SK-N-SH (cell line): ENCODE measurements at regions not wholly inside any gene's neighbourhood (a gene's known extent, or its start where the extent isn't known, plus 50 kb on each side); places are given as distances from the start of the nearest gene placed in this dataset.

ENCODE experiments used
- CTCF ChIA-PET: fragments of 300-600, 350-600 bp; formaldehyde crosslinking; extraction: SDS; loops from one replicate; lab custom pipeline; 2021; lab: Yijun Ruan, JAX
- POLR2A ChIA-PET: fragments of 350-600 bp; sonication (Branson Sonifier 250); formaldehyde crosslinking; extraction: SDS; loops from one replicate; lab custom pipeline; 2020; ENCODE audit warnings: antibody characterized with exemption, inconsistent platforms; lab: Yijun Ruan, JAX
- DNase-seq: peaks from one replicate; pipeline ENCODE4 v3.0.0; 2012
- H2AFZ ChIP-seq: fragments of 200-600 bp; sonication (generic); 2 replicates; pipeline ENCODE4 v1.8.1; 2016; ENCODE audit warnings: antibody characterized with exemption, mild to moderate bottlenecking, low read depth
- H3F3A ChIP-seq: fragments of 200-600 bp; sonication (generic); replicated peaks from 2 replicates; pipeline ENCODE3; 2016; ENCODE audit warnings: antibody characterized with exemption, mild to moderate bottlenecking; ENCODE audit not compliant: insufficient read depth
- H3K27ac ChIP-seq, 2 experiments: fragments of 200-500 bp in 1 of 2; fragments of 200-600 bp in 1 of 2; sonication (Bioruptor generic) in 1 of 2; sonication (generic), shearing (Covaris generic) in 1 of 2; 2 replicates each; pipeline versions ENCODE4 v1.5.1 to v1.6.1; 2014 to 2016; ENCODE audit warnings: low read depth in 2 of 2, inconsistent platforms in 1 of 2, low read length in 1 of 2, mild to moderate bottlenecking in 1 of 2, mixed read lengths in 1 of 2
- H3K27me3 ChIP-seq: fragments of 200-600 bp; sonication (generic), shearing (Covaris generic); 2 replicates; pipeline ENCODE4 v1.6.1; 2016; ENCODE audit warnings: mixed run types; ENCODE audit not compliant: insufficient read depth
- H3K36me3 ChIP-seq, 2 experiments: fragments of 200-500 bp in 1 of 2; fragments of 200-600 bp in 1 of 2; sonication (Bioruptor generic) in 1 of 2; sonication (generic) in 1 of 2; replicated peaks in 1 of 2; 2 replicates each; pipeline versions ENCODE3 to v1.5.1; 2014 to 2016; ENCODE audit warnings: low read length in 1 of 2, mild to moderate bottlenecking in 1 of 2; ENCODE audit not compliant: insufficient read depth in 2 of 2, control insufficient read depth in 1 of 2
- H3K4me1 ChIP-seq, 2 experiments: fragments of 200-500 bp in 1 of 2; fragments of 200-600 bp in 1 of 2; sonication (Bioruptor generic) in 1 of 2; sonication (generic), shearing (Covaris generic) in 1 of 2; 2 replicates each; pipeline versions ENCODE4 v1.5.1 to v1.6.1; 2014 to 2016; ENCODE audit warnings: low read depth in 1 of 2, low read length in 1 of 2, mixed run types in 1 of 2; ENCODE audit not compliant: insufficient read depth in 2 of 2, control insufficient read depth in 1 of 2
- H3K4me2 ChIP-seq: fragments of 200-600 bp; sonication (generic), shearing (Covaris generic); 2 replicates; pipeline ENCODE4 v1.6.1; 2017; ENCODE audit warnings: mixed run types
- H3K4me3 ChIP-seq, 2 experiments: fragments of 200-500 bp in 1 of 2; fragments of 200-600 bp in 1 of 2; sonication (Bioruptor generic) in 1 of 2; sonication (generic), shearing (Covaris generic) in 1 of 2; 2 replicates each; pipeline versions ENCODE4 v1.5.1 to v1.8.1; 2014 to 2016; ENCODE audit warnings: low read depth in 2 of 2, inconsistent platforms in 1 of 2, low read length in 1 of 2, mild to moderate bottlenecking in 1 of 2, mixed read lengths in 1 of 2, moderate library complexity in 1 of 2
- H3K79me2 ChIP-seq: fragments of 200-600 bp; sonication (generic); 2 replicates; pipeline ENCODE4 v1.8.1; 2017; ENCODE audit warnings: mild to moderate bottlenecking; ENCODE audit not compliant: insufficient read depth
- H3K9ac ChIP-seq: fragments of 200-600 bp; sonication (generic); 2 replicates; pipeline ENCODE4 v1.6.1; 2017; ENCODE audit warnings: mixed run types
- H3K9me2 ChIP-seq: fragments of 200-600 bp; sonication (generic); 2 replicates; pipeline ENCODE4 v1.6.1; 2017; ENCODE audit warnings: mixed run types
- H3K9me3 ChIP-seq: fragments of 200-600 bp; sonication (generic); 2 replicates; pipeline ENCODE4 v1.6.1; 2017; ENCODE audit warnings: mixed run types, mild to moderate bottlenecking, moderate library complexity
- H4K20me1 ChIP-seq: fragments of 200-600 bp; sonication (generic); 2 replicates; pipeline ENCODE4 v1.6.1; 2017; ENCODE audit warnings: mild to moderate bottlenecking, mixed run types; ENCODE audit not compliant: insufficient read depth
- CHD2 ChIP-seq: fragments of 150-350 bp; IDR thresholded peaks from 2 replicates; pipeline ENCODE4 v1.6.1; 2018; ENCODE audit warnings: low read length; ENCODE audit not compliant: partially characterized antibody
- FOSL2 ChIP-seq: IDR thresholded peaks from 2 replicates; pipeline ENCODE4 v1.4.0; 2012; ENCODE audit warnings: low read depth, mild to moderate bottlenecking, moderate library complexity, borderline replicate concordance
- FOXJ3 ChIP-seq: sonication (generic); formaldehyde crosslinking; IDR thresholded peaks from 2 replicates; pipeline ENCODE4 v1.5.1; 2020; ENCODE audit warnings: mild to moderate bottlenecking, missing genetic modification reagents
- FOXM1 ChIP-seq: IDR thresholded peaks from 2 replicates; pipeline ENCODE4 v1.4.0; 2012; ENCODE audit warnings: low read depth, mild to moderate bottlenecking
- GABPA ChIP-seq: IDR thresholded peaks from 2 replicates; pipeline ENCODE4 v1.4.0; 2012; ENCODE audit warnings: low read depth, mild to moderate bottlenecking
- GATA2 ChIP-seq: sonication (generic); formaldehyde crosslinking; IDR thresholded peaks from 2 replicates; pipeline ENCODE4 v1.5.0; 2020; ENCODE audit warnings: mild to moderate bottlenecking, missing genetic modification reagents
- NRF1 ChIP-seq: IDR thresholded peaks from 2 replicates; pipeline ENCODE4 v1.6.1; 2012; ENCODE audit warnings: low read depth, mild to moderate bottlenecking, low read length
- RAD21 ChIP-seq: IDR thresholded peaks from 2 replicates; pipeline ENCODE4 v1.6.1; 2012; ENCODE audit warnings: mild to moderate bottlenecking, low read length
- RCOR1 ChIP-seq: fragments of 150-350 bp; IDR thresholded peaks from 2 replicates; pipeline ENCODE4 v1.6.1; 2017; ENCODE audit warnings: antibody characterized with exemption, low read length
- RXRA ChIP-seq: IDR thresholded peaks from 2 replicates; pipeline ENCODE4 v1.4.0; 2012; ENCODE audit warnings: low read depth, mild to moderate bottlenecking, borderline replicate concordance
- SMC3 ChIP-seq: IDR thresholded peaks from 2 replicates; pipeline ENCODE4 v1.6.1; 2012; ENCODE audit warnings: low read depth, low read length, improper control_type of control experiment
- TEAD4 ChIP-seq: IDR thresholded peaks from 2 replicates; pipeline ENCODE4 v1.4.0; 2012; ENCODE audit warnings: mild to moderate bottlenecking, borderline replicate concordance; ENCODE audit not compliant: insufficient read depth
- WGBS: methylation state at CpG from one replicate; pipeline ENCODE4 v1.1.6; 2017; ENCODE audit warnings: low lambda C conversion rate; 5-methylcytosine and 5-hydroxymethylcytosine counted together
- TF ChIP-seq, protein P1 (sequence below): IDR thresholded peaks from 2 replicates; pipeline ENCODE4; 2012
- TF ChIP-seq, protein P2 (sequence below): IDR thresholded peaks from 2 replicates; pipeline ENCODE4 v1.4.0; 2012; ENCODE audit warnings: low read depth, borderline replicate concordance
- TF ChIP-seq, protein P3 (sequence below): fragments of 150-350 bp; IDR thresholded peaks from 2 replicates; pipeline ENCODE4 v1.6.1; 2016; ENCODE audit warnings: mild to moderate bottlenecking, low read depth, low read length
- TF ChIP-seq, protein P4 (sequence below): IDR thresholded peaks from 2 replicates; pipeline ENCODE4 v1.4.0; 2012; ENCODE audit warnings: low read depth
- TF ChIP-seq, protein P5 (sequence below): fragments of 200-600 bp; sonication (generic); IDR thresholded peaks from 2 replicates; pipeline ENCODE4 v1.6.1; 2017; ENCODE audit warnings: antibody characterized with exemption, mild to moderate bottlenecking, moderate library complexity

DNA sequence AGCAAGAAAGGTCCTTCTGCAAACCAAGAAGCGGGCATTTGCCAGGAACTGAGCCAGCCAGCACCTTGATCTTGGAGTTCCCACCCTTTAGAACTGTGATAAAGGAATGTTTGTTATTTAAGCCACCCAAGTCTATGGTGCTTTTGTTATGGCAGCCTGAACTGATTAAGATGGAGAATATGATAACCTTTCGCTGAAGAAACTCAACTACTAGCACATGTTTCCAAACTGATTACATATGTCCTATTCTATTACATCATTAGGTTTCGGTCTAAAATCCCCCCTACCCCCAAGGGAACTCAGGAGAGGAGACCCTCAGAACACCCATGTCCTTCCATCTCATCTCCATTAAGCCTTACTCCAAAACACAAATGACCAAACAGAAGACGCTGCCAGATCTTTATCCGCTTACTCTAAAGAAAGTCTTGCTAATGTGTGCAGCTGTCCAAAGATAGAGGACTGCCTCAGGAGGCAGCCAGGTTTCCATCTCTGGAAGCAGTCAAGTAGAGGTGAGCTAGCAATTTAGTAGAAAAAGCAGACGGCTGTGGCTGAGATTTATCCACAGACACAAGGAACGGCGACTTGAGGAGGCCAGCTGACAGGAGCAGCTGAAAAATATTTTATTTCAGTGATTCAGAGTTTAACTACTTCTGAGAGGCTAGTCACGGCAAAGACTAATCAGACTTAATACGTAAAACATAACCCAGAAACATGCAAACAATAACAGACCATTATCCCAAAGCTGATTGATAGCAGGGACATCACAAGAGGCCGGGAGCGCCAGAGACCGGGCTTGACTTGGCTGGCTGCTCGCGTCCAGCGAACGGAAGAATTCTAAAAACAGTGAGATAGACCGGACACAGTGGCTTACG lies 611.4 kb upstream of the CDH5 start (continued):
- no peak for TF ChIP-seq FOXM1
- TF ChIP-seq SMC3: no peak
- TF ChIP-seq TEAD4: no peak
- no peak for TF ChIP-seq RXRA
- TF ChIP-seq FOSL2: peak; percentile 26; the same call in 1 of the 2 replicates
- TF ChIP-seq, protein P1, sequence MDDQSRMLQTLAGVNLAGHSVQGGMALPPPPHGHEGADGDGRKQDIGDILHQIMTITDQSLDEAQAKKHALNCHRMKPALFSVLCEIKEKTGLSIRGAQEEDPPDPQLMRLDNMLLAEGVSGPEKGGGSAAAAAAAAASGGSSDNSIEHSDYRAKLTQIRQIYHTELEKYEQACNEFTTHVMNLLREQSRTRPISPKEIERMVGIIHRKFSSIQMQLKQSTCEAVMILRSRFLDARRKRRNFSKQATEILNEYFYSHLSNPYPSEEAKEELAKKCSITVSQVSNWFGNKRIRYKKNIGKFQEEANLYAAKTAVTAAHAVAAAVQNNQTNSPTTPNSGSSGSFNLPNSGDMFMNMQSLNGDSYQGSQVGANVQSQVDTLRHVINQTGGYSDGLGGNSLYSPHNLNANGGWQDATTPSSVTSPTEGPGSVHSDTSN: peak; percentile 84
- TF ChIP-seq, protein P2, sequence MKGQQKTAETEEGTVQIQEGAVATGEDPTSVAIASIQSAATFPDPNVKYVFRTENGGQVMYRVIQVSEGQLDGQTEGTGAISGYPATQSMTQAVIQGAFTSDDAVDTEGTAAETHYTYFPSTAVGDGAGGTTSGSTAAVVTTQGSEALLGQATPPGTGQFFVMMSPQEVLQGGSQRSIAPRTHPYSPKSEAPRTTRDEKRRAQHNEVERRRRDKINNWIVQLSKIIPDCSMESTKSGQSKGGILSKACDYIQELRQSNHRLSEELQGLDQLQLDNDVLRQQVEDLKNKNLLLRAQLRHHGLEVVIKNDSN: no peak
- no peak for TF ChIP-seq FOXJ3 (CRISPR knock-in tag)
- no peak; the same call in 1 of the 2 replicates for TF ChIP-seq RAD21
- TF ChIP-seq GABPA: no peak

DNA sequence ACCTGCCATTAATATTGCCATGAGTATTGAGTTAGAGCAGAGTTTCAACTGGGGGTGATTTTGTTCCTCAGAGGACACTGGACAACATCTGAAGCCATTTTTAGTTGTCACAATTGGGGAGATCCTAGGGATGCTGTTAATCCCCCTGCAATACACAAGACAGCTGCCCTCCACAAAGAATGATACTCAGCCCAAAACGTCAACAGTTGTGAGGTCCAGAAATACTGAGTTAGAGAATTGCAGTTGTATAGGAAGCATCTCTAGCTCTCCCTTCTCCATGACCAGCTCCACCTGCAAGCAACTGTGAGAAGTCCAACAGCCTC lies 614.0 kb upstream of the CDH5 start:
- no peaks in the 10 kb centered on the region for H3K36me3 ChIP-seq
- no CpG with 5 or more reads among the region's 1 CpG for WGBS
- CTCF ChIA-PET: interaction anchor here (1.3 kb wide), 1 partner anchor 13 kb away, joined by 3 read pairs; no protein-coding TSS in a partner anchor

More for the DNA sequence above, 614.0 kb upstream of the CDH5 start:
- H3K9me2 ChIP-seq: no peaks in the 10 kb centered on the region
- no peaks in the 10 kb centered on the region for H3F3A ChIP-seq
- TF ChIP-seq GATA2 (CRISPR knock-in tag): no peak
- TF ChIP-seq NRF1: no peak
- TF ChIP-seq, protein P2: no peak
- TF ChIP-seq, protein P3, sequence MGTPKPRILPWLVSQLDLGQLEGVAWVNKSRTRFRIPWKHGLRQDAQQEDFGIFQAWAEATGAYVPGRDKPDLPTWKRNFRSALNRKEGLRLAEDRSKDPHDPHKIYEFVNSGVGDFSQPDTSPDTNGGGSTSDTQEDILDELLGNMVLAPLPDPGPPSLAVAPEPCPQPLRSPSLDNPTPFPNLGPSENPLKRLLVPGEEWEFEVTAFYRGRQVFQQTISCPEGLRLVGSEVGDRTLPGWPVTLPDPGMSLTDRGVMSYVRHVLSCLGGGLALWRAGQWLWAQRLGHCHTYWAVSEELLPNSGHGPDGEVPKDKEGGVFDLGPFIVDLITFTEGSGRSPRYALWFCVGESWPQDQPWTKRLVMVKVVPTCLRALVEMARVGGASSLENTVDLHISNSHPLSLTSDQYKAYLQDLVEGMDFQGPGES: no peak
- TF ChIP-seq CHD2: no peak
- TF ChIP-seq, protein P4, sequence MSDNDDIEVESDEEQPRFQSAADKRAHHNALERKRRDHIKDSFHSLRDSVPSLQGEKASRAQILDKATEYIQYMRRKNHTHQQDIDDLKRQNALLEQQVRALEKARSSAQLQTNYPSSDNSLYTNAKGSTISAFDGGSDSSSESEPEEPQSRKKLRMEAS: no peak
- no peak for TF ChIP-seq TEAD4
- TF ChIP-seq, protein P5, sequence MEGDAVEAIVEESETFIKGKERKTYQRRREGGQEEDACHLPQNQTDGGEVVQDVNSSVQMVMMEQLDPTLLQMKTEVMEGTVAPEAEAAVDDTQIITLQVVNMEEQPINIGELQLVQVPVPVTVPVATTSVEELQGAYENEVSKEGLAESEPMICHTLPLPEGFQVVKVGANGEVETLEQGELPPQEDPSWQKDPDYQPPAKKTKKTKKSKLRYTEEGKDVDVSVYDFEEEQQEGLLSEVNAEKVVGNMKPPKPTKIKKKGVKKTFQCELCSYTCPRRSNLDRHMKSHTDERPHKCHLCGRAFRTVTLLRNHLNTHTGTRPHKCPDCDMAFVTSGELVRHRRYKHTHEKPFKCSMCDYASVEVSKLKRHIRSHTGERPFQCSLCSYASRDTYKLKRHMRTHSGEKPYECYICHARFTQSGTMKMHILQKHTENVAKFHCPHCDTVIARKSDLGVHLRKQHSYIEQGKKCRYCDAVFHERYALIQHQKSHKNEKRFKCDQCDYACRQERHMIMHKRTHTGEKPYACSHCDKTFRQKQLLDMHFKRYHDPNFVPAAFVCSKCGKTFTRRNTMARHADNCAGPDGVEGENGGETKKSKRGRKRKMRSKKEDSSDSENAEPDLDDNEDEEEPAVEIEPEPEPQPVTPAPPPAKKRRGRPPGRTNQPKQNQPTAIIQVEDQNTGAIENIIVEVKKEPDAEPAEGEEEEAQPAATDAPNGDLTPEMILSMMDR: no peak
- TF ChIP-seq RCOR1: no peak
- TF ChIP-seq, all 33 proteins: peak for 0
- Histone ChIP-seq H3K27me3 (no peaks in the 10 kb centered on the region; the same call in 1 of the 2 replicates), H3K27ac (no peak overlapping the region), H3K79me2 (no peaks in the 10 kb centered on the region), H2AFZ (no peak overlapping the region), H4K20me1 (no peaks in the 10 kb centered on the region), H3K4me1 (peaks cover 0 to 43% of the 10 kb centered on the region in 2 experiments; a peak in 3 of 4 replicates), H3K9ac (no peak overlapping the region), H3K9me3 (no peaks in the 10 kb centered on the region), H3K4me3 (no peak overlapping the region), H3K4me2 (no peak overlapping the region)
- POLR2A ChIA-PET: no interaction called here
- no peak for DNase-seq
